Left ventricle myocardium superior (tissue), 1 donor: ENCODE measurements at regions not wholly inside any gene's neighbourhood (a gene's known extent, or its start where the extent isn't known, plus 50 kb on each side); places are given as distances from the start of the nearest gene placed in this dataset.
A peak's percentile ranks its signal among the peaks of the same experiment; 100 is the strongest.
"Not testable (repeated sequence)": the region's sequence is repeated elsewhere in the genome, so short reads cannot be mapped to it uniquely, and the experiment has no call there.

Experiments
- ATAC-seq: fragments of 200-7000 bp; cut with Tn5 transposase; one replicate; pipeline ENCODE4 v1.9.1; 2020; ENCODE audit warnings: mild to moderate bottlenecking, moderate library complexity
- DNase-seq: peaks from one replicate; pipeline ENCODE4 v3.0.0-alpha.2; 2020
- intact Hi-C: fragments of 100-400 bp; cut with micrococcal nuclease; formaldehyde crosslinking; loops from one replicate; pipeline ENCODE4 v1.11.0; 2022
- donor health status: DM: no; HTN: yes; CAD: no; lungs with severe emphysema.

GRCh38 chr11:94235772-94236171 is 68.6 kb upstream of the IZUMO1R start:
- ATAC-seq, intact Hi-C loops, DNase-seq: not testable (repeated sequence)

- DNase-seq, ATAC-seq, intact Hi-C loops: not testable (repeated sequence)
These were observed 68.0 kb upstream of the IZUMO1R start for GRCh38 chr11:94236416-94236815.

GRCh38 chr11:94237447-94238153 is 66.8 kb upstream of the IZUMO1R start:
- ATAC-seq, intact Hi-C loops: not testable (repeated sequence)
- DNase-seq = peak; percentile 41

DNA sequence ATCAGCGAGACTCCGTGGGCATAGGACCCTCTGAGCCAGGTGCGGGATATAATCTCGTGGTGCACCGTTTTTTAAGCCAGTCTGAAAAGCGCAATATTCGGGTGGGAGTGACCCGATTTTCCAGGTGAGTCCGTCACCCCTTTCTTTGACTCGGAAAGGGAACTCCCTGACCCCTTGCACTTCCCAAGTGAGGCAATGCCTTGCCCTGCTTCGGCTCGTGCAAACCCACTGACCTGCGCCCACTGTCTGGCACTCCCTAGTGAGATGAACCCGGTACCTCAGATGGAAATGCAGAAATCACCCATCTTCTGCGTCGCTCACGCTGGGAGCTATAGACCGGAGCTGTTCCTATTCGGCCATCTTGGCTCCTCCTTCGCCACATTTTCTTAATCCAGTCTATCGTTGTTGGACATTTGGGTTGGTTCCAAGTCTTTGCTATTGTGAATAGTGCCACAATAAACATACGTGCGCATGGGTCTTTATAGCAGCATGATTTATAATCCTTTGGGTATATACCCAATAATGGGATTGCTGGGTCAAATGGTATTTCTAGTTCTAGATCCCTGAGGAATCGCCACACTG is 66.1 kb upstream of the IZUMO1R start:
- not testable (repeated sequence) for ATAC-seq

DNA sequence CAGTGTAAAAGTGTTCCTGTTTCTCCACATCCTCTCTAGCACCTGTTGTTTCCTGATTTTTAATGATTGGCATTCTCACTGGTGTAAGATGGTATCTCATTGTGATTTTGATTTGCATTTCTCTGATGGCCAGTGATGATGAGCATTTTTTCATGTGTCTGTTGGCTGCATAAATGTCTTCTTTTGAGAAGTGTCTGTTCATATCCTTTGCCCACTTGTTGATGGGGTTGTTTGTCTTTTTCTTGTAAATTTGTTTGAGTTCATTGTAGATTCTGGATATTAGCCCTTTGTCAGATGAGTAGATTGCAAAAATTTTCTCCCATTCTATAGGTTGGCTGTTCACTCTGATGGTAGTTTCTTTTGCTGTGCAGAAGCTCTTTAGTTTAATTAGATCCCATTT is 65.6 kb upstream of the IZUMO1R start:
- ATAC-seq, DNase-seq, intact Hi-C loops: not testable (repeated sequence)

More for the DNA sequence above, 66.1 kb upstream of the IZUMO1R start:
- intact Hi-C loops = not testable (repeated sequence)
- peak; percentile 32 for DNase-seq

GRCh38 chr11:94241896-94242295 is 62.5 kb upstream of the IZUMO1R start:
- intact Hi-C loops = no loop called here
- no peak for ATAC-seq
- no peak for DNase-seq

DNA sequence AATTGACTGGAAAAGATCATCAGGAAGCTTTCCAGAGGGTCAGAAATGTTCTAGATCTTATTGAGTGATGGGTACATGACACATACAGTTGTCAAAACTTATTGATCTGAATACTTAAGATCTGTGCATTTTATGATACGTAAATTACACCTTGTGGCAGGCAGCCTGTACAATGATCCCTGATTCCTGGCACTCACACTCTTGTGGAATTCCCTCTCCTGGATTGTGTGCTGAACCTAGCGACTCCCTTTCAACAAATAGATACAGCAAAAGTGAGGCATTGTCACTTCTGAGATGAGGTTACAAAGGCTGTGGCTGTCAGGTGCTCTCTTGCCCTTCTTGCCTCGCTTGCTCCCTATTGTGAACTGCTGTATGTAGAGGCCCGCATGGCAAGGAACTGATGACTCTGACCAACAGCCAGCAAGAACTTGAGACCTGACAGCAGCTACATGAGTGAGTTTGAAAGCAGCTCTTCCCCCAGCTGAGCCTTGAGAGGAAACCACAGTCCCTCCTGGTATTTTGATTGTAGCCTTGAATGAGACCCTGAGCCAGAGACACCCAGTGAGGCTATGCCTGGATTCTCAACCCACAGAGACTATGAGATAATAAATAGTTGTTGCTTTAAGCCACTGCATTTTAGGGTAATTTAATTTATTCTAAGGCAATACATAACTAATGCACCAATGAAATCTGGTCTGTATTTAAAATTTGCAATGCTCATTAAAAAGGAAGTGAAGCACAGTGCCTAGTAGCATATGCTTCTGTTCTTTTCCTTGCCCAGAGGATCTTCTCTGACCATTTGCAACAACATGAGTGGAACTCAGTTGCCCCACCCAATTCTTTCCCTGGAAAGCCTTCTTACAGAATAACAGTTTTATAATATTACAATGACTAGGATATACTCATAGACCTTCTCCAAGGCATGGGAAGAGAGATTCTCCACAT is 60.5 kb upstream of the IZUMO1R start:
- intact Hi-C loops = no loop called here
- ATAC-seq (no peak), DNase-seq (no peak)

GRCh38 chr11:94245121-94245520 is 59.3 kb upstream of the IZUMO1R start:
- intact Hi-C loops = no loop called here
- ATAC-seq (no peak), DNase-seq (no peak)

DNA sequence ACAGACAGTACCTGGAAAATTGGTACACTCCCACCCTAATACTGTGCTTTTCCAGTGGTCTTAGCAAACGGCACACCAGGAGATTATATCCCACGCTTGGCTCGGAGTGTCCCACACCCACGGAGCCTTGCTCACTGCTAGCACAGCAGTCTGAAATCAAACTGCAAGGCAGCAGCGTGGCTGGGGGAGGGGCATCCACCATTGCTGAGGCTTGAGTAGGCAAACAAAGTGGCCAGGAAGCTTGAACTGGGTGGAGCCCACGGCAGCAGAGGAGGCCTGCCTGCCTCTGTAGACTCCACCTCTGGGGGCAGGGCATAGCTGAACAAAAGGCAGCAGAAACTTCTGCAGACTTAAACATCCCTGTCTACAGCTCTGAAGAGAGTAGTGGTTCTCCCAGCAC is 56.1 kb upstream of the IZUMO1R start:
- intact Hi-C loops, ATAC-seq, DNase-seq: not testable (repeated sequence)

DNA sequence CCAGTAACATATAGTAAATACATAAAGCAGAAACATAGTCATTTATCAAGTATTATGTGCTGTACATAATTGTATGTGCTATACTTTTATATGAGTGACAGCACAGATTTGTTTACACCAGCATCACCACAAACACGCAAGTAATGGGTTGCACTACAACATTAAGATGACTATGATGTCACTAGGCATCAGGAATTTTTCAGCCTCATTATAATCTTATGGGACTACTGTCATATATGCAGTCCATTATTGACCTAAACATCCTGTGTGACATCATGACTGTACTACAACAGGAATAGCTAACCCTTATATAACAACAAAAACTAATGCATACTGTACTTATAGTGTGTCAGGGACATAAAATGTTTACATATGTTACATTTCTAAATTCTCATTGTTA is 50.2 kb upstream of the IZUMO1R start:
- ATAC-seq (no peak), DNase-seq (no peak)
- intact Hi-C loops = no loop called here
